ENCODE measurements at regions not wholly inside any gene's neighbourhood (a gene's known extent, or its start where the extent isn't known, plus 50 kb on each side); places are given as distances from the start of the nearest gene placed in this dataset.
"Not testable (repeated sequence)": the region's sequence is repeated elsewhere in the genome, so short reads cannot be mapped to it uniquely, and the experiment has no call there.

- DNase-seq; H3K4me1 ChIP-seq; H3K27ac ChIP-seq; H3K9me3 ChIP-seq; intact Hi-C loops (cut with DNase I; ENCODE audit: low total_unique reads); H3K4me3 ChIP-seq; H3K27me3 ChIP-seq; H3K36me3 ChIP-seq: not testable (repeated sequence)
These were observed 76.9 kb upstream of the ZNG1F start for GRCh38 chr9:41266000-41266399.

- H3K27me3 ChIP-seq; intact Hi-C loops (cut with DNase I; ENCODE audit: low total_unique reads); H3K4me1 ChIP-seq: not testable (repeated sequence)
These were observed 62.9 kb upstream of the ZNG1F start for GRCh38 chr9:41251973-41252372.

GRCh38 chr9:41251101-41251500 lies 62.0 kb upstream of the ZNG1F start:
- H3K27me3 ChIP-seq; H3K4me3 ChIP-seq; H3K9me3 ChIP-seq; H3K36me3 ChIP-seq; H3K4me1 ChIP-seq; intact Hi-C loops (cut with DNase I; ENCODE audit: low total_unique reads); DNase-seq; H3K27ac ChIP-seq: not testable (repeated sequence)

More at GRCh38 chr9:41251973-41252372, 62.9 kb upstream of the ZNG1F start:
- H3K4me3 ChIP-seq, H3K9me3 ChIP-seq, H3K36me3 ChIP-seq, DNase-seq, H3K27ac ChIP-seq: not testable (repeated sequence)

- intact Hi-C loops (cut with DNase I; ENCODE audit: low total_unique reads); H3K4me1 ChIP-seq; H3K4me3 ChIP-seq; DNase-seq; H3K36me3 ChIP-seq; H3K9me3 ChIP-seq; H3K27ac ChIP-seq; H3K27me3 ChIP-seq: not testable (repeated sequence)
These were observed 57.6 kb upstream of the ZNG1F start for GRCh38 chr9:41246702-41247101.
